PC-3 (cell line): ENCODE measurements at regions not wholly inside any gene's neighbourhood (a gene's known extent, or its start where the extent isn't known, plus 50 kb on each side); places are given as distances from the start of the nearest gene placed in this dataset.

Experiments used
- EZH2phosphoT487 ChIP-seq: fragments of 300-600 bp; sonication (generic); IDR thresholded peaks from 2 replicates; pipeline ENCODE4 v1.6.1; 2018; ENCODE audit warnings: mild to moderate bottlenecking, antibody characterized with exemption, low read length, borderline replicate concordance
- TF ChIP-seq, protein P1 (sequence below): fragments of 300-600 bp; sonication (generic); conservative IDR thresholded peaks from 2 replicates; pipeline ENCODE4 v1.5.1; 2017; ENCODE audit warnings: antibody characterized with exemption, low read depth, mild to moderate bottlenecking, low read length

DNA sequence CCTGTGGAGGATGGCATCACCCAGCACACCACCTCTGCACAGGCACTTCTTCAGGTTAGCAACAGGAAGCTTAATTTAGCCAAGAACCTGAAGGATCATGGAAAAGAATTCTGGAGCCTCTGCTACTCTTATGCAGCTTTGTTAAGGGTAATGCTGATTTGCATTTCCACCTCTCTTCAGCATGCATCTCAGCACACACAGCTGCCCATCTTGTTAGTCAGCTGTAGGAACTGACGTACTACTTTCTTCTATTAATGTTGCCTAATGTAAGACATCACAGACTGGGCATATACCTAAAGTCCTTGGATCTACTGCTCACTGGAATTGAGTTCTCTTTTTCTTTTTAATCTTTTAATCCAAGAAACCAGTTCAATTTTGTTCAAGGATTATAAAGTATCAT, 181.0 kb downstream of the SPP2 start:
- TF ChIP-seq, protein P1, sequence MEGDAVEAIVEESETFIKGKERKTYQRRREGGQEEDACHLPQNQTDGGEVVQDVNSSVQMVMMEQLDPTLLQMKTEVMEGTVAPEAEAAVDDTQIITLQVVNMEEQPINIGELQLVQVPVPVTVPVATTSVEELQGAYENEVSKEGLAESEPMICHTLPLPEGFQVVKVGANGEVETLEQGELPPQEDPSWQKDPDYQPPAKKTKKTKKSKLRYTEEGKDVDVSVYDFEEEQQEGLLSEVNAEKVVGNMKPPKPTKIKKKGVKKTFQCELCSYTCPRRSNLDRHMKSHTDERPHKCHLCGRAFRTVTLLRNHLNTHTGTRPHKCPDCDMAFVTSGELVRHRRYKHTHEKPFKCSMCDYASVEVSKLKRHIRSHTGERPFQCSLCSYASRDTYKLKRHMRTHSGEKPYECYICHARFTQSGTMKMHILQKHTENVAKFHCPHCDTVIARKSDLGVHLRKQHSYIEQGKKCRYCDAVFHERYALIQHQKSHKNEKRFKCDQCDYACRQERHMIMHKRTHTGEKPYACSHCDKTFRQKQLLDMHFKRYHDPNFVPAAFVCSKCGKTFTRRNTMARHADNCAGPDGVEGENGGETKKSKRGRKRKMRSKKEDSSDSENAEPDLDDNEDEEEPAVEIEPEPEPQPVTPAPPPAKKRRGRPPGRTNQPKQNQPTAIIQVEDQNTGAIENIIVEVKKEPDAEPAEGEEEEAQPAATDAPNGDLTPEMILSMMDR: no peak
- no peak for TF ChIP-seq EZH2phosphoT487
